Superior temporal gyrus (tissue), 1 donor: ENCODE measurements at regions not wholly inside any gene's neighbourhood (a gene's known extent, or its start where the extent isn't known, plus 50 kb on each side); places are given as distances from the start of the nearest gene placed in this dataset.

Experiments used
- DNase-seq: peaks from one replicate; pipeline ENCODE4 v3.0.0-alpha.2; 2016; ENCODE audit errors: extremely low spot score

- DNase-seq = no peak
These were observed 466.9 kb upstream of the RGS6 start for GRCh38 chr14:71465316-71465715.

GRCh38 chr14:71466251-71466650, 466.0 kb upstream of the RGS6 start:
- no peak for DNase-seq

GRCh38 chr14:71466946-71467345, 465.3 kb upstream of the RGS6 start:
- peak; percentile 83 for DNase-seq

- no peak for DNase-seq
These were observed 464.8 kb upstream of the RGS6 start for GRCh38 chr14:71467361-71467811.

GRCh38 chr14:71468701-71469100, 463.5 kb upstream of the RGS6 start:
- peak; percentile 74 for DNase-seq

- no peak for DNase-seq
These were observed 462.4 kb upstream of the RGS6 start for GRCh38 chr14:71469643-71470335.

GRCh38 chr14:71471634-71472355, 460.4 kb upstream of the RGS6 start:
- no peak for DNase-seq

GRCh38 chr14:71472356-71473340, 459.6 kb upstream of the RGS6 start:
- DNase-seq = no peak

- DNase-seq = no peak
These were observed 458.4 kb upstream of the RGS6 start for GRCh38 chr14:71473843-71474242.

- no peak for DNase-seq
These were observed 457.6 kb upstream of the RGS6 start for GRCh38 chr14:71474301-71475265.

GRCh38 chr14:71475916-71476315, 456.3 kb upstream of the RGS6 start:
- DNase-seq = peak; percentile 12

GRCh38 chr14:71478542-71478941, 453.7 kb upstream of the RGS6 start:
- DNase-seq = peak; percentile 38

- DNase-seq = peak; percentile 9
These were observed 451.1 kb upstream of the RGS6 start for GRCh38 chr14:71481021-71481654.

GRCh38 chr14:71482671-71483070, 449.6 kb upstream of the RGS6 start:
- DNase-seq = peak; percentile 16

- DNase-seq = peak; percentile 8
These were observed 449.1 kb upstream of the RGS6 start for GRCh38 chr14:71483154-71483553.

GRCh38 chr14:71485833-71486232, 446.4 kb upstream of the RGS6 start:
- peak; percentile 57 for DNase-seq

- no peak for DNase-seq
These were observed 445.9 kb upstream of the RGS6 start for GRCh38 chr14:71486279-71486678.

- no peak for DNase-seq
These were observed 444.8 kb upstream of the RGS6 start for GRCh38 chr14:71487449-71487848.

- DNase-seq = no peak
These were observed 444.3 kb upstream of the RGS6 start for GRCh38 chr14:71487941-71488340.

- peak; percentile 51 for DNase-seq
These were observed 443.5 kb upstream of the RGS6 start for GRCh38 chr14:71488703-71489191.
